ENCODE measurements at regions not wholly inside any gene's neighbourhood (a gene's known extent, or its start where the extent isn't known, plus 50 kb on each side); places are given as distances from the start of the nearest gene placed in this dataset.

GRCh38 chr12:97363693-97364092 is 98.9 kb upstream of the RMST start:
- Mint-ChIP-seq H3K4me1 (peaks cover 8% of the 10 kb centered on the region), H3K4me3 (no peak overlapping the region), H3K9me3 (no peaks in the 10 kb centered on the region), H3K27ac (no peak overlapping the region), H3K36me3 (no peaks in the 10 kb centered on the region), H3K27me3 (ENCODE audit: low read depth) (no peaks in the 10 kb centered on the region)
- DNase-seq (ENCODE audit: low spot score) = no peak
- CTCF ChIA-PET = no interaction called here
- POLR2A ChIA-PET = no interaction called here
- TF ChIP-seq OVOL2 (CRISPR knock-in tag; IDR thresholded peaks at IDR 0.05; ENCODE audit: borderline replicate concordance) (no peak), SMAD4 (CRISPR knock-in tag; IDR thresholded peaks at IDR 0.05) (no peak), ZNF281 (CRISPR knock-in tag; IDR thresholded peaks at IDR 0.05) (no peak), ETV6 (CRISPR knock-in tag; IDR thresholded peaks at IDR 0.05) (no peak), FOXJ3 (CRISPR knock-in tag; IDR thresholded peaks at IDR 0.05; ENCODE audit: borderline replicate concordance) (no peak), ZNF232 (CRISPR knock-in tag; IDR thresholded peaks at IDR 0.05) (no peak), NR3C1 (CRISPR knock-in tag; conservative IDR thresholded peaks at IDR 0.05; ENCODE audit: low read depth) (no peak)
- no peak for ATAC-seq

- H3K4me3 Mint-ChIP-seq = no peak overlapping the region
- H3K9me3 Mint-ChIP-seq = no peaks in the 10 kb centered on the region
- H3K36me3 Mint-ChIP-seq = no peaks in the 10 kb centered on the region
- ChIA-PET CTCF (interaction anchor here (1.0 to 1.2 kb wide), 3 partner anchors 9 to 381 kb away, joined by 3 to 5 read pairs (median 3); no protein-coding TSS in a partner anchor), POLR2A (no interaction called here)
- ATAC-seq (peak; percentile 95), DNase-seq (ENCODE audit: low spot score) (peak; percentile 16)
- H3K27ac Mint-ChIP-seq = no peak overlapping the region
- H3K4me1 Mint-ChIP-seq = peaks cover 14% of the 10 kb centered on the region
- no peaks in the 10 kb centered on the region for H3K27me3 Mint-ChIP-seq (ENCODE audit: low read depth)
- TF ChIP-seq ZNF317 (CRISPR knock-in tag; IDR thresholded peaks at IDR 0.05; ENCODE audit: borderline replicate concordance, low read depth) = no peak
- TF ChIP-seq ZBTB21 (CRISPR knock-in tag; IDR thresholded peaks at IDR 0.05; ENCODE audit: borderline replicate concordance) = no peak
- no peak for TF ChIP-seq GTF2I (CRISPR knock-in tag; conservative IDR thresholded peaks at IDR 0.05)
- no peak for TF ChIP-seq ZNF425 (CRISPR knock-in tag; conservative IDR thresholded peaks at IDR 0.05)
- TF ChIP-seq FOXP1 (CRISPR knock-in tag; IDR thresholded peaks at IDR 0.05; ENCODE audit: borderline replicate concordance) = no peak
- TF ChIP-seq JUN (CRISPR knock-in tag; IDR thresholded peaks at IDR 0.05) = no peak
- TF ChIP-seq TP53 (CRISPR knock-in tag; IDR thresholded peaks at IDR 0.05) = no peak
- TF ChIP-seq MYBL2 (CRISPR knock-in tag; IDR thresholded peaks at IDR 0.05) = no peak
- no peak for TF ChIP-seq USF1 (CRISPR knock-in tag; IDR thresholded peaks at IDR 0.05)
- no peak for TF ChIP-seq ZBTB43 (CRISPR knock-in tag; IDR thresholded peaks at IDR 0.05)
- no peak for TF ChIP-seq ARID4B (CRISPR knock-in tag; IDR thresholded peaks at IDR 0.05; ENCODE audit: borderline replicate concordance)
- no peak for TF ChIP-seq ZNF219 (CRISPR knock-in tag; IDR thresholded peaks at IDR 0.05; ENCODE audit: borderline replicate concordance)
- no peak for TF ChIP-seq MAX (CRISPR knock-in tag; IDR thresholded peaks at IDR 0.05)
- no peak for TF ChIP-seq ELF4 (CRISPR knock-in tag; IDR thresholded peaks at IDR 0.05; ENCODE audit: low read depth)
- TF ChIP-seq ZNF263 (CRISPR knock-in tag; IDR thresholded peaks at IDR 0.05; ENCODE audit: low read depth) = no peak
- TF ChIP-seq SOX15 (CRISPR knock-in tag; IDR thresholded peaks at IDR 0.05) = no peak
- TF ChIP-seq OVOL2 (CRISPR knock-in tag; IDR thresholded peaks at IDR 0.05; ENCODE audit: borderline replicate concordance) = no peak
- TF ChIP-seq PRRX2 (CRISPR knock-in tag; IDR thresholded peaks at IDR 0.05) = no peak
These were observed 94.0 kb upstream of the RMST start for GRCh38 chr12:97368462-97369163.

All from WTC11 (cell line).